RWPE2 (cell line): ENCODE measurements at regions not wholly inside any gene's neighbourhood (a gene's known extent, or its start where the extent isn't known, plus 50 kb on each side); places are given as distances from the start of the nearest gene placed in this dataset.

Source experiments
- ATAC-seq: fragments of 200-7000 bp; cut with Tn5 transposase; 3 replicates; pipeline ENCODE4 v1.9.1; 2021; ENCODE audit warnings: low read depth
- DNase-seq: peaks from one replicate; pipeline ENCODE4 v3.0.0-alpha.2; 2020; ENCODE audit warnings: low spot score
- H3K27ac ChIP-seq: fragments of 450-650 bp; 2 replicates; pipeline ENCODE4 v1.5.1; 2017; ENCODE audit warnings: mild to moderate bottlenecking; ENCODE audit not compliant: poor library complexity, severe bottlenecking
- H3K27me3 ChIP-seq: fragments of 250-450 bp; sonication (Bioruptor Pico); 2 replicates; pipeline ENCODE4 v1.5.1; 2021; ENCODE audit warnings: mild to moderate bottlenecking, moderate library complexity; ENCODE audit not compliant: insufficient read depth, poor library complexity, severe bottlenecking
- H3K36me3 ChIP-seq: fragments of 250-450 bp; sonication (Bioruptor Pico); 2 replicates; pipeline ENCODE4 v1.5.1; 2020; ENCODE audit warnings: low read depth, mild to moderate bottlenecking, moderate library complexity
- H3K4me1 ChIP-seq: fragments of 250-450 bp; sonication (Bioruptor Pico); 2 replicates; pipeline ENCODE4 v1.5.1; 2021; ENCODE audit warnings: mild to moderate bottlenecking, moderate library complexity; ENCODE audit not compliant: insufficient read depth, poor library complexity, severe bottlenecking
- H3K4me3 ChIP-seq: fragments of 250-450 bp; sonication (Bioruptor Pico); 2 replicates; pipeline ENCODE4 v1.5.1; 2021; ENCODE audit warnings: mild to moderate bottlenecking, moderate library complexity; ENCODE audit not compliant: severe bottlenecking
- H3K9me3 ChIP-seq: fragments of 250-450 bp; sonication (Bioruptor Pico); 2 replicates; pipeline ENCODE4 v1.5.1; 2021; ENCODE audit warnings: mild to moderate bottlenecking, moderate library complexity; ENCODE audit not compliant: severe bottlenecking
- TF ChIP-seq, protein P1 (sequence below): fragments of 450-650 bp; IDR thresholded peaks from one replicate; pipeline ENCODE4 v1.5.1; 2017; ENCODE audit warnings: mild to moderate bottlenecking, moderate library complexity; ENCODE audit not compliant: poor library complexity, severe bottlenecking

GRCh38 chr6:96340164-96340563 is 181.4 kb upstream of the UFL1 start:
- Histone ChIP-seq H3K4me3 (no peak overlapping the region), H3K36me3 (no peaks in the 10 kb centered on the region), H3K27me3 (no peaks in the 10 kb centered on the region), H3K4me1 (no peaks in the 10 kb centered on the region), H3K9me3 (no peaks in the 10 kb centered on the region), H3K27ac (no peak overlapping the region)
- TF ChIP-seq, protein P1, sequence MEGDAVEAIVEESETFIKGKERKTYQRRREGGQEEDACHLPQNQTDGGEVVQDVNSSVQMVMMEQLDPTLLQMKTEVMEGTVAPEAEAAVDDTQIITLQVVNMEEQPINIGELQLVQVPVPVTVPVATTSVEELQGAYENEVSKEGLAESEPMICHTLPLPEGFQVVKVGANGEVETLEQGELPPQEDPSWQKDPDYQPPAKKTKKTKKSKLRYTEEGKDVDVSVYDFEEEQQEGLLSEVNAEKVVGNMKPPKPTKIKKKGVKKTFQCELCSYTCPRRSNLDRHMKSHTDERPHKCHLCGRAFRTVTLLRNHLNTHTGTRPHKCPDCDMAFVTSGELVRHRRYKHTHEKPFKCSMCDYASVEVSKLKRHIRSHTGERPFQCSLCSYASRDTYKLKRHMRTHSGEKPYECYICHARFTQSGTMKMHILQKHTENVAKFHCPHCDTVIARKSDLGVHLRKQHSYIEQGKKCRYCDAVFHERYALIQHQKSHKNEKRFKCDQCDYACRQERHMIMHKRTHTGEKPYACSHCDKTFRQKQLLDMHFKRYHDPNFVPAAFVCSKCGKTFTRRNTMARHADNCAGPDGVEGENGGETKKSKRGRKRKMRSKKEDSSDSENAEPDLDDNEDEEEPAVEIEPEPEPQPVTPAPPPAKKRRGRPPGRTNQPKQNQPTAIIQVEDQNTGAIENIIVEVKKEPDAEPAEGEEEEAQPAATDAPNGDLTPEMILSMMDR = no peak
- ATAC-seq (no peak), DNase-seq (no peak)

GRCh38 chr6:96345501-96345900 is 176.1 kb upstream of the UFL1 start:
- ATAC-seq = no peak
- DNase-seq = no peak
- Histone ChIP-seq H3K27me3 (no peaks in the 10 kb centered on the region), H3K4me3 (no peak overlapping the region), H3K36me3 (no peaks in the 10 kb centered on the region), H3K4me1 (no peaks in the 10 kb centered on the region), H3K27ac (no peak overlapping the region), H3K9me3 (no peaks in the 10 kb centered on the region)
- TF ChIP-seq, protein P1 = no peak

- ATAC-seq (no peak), DNase-seq (no peak)
- H3K27me3 ChIP-seq = no peaks in the 10 kb centered on the region
- no peak overlapping the region for H3K4me3 ChIP-seq
- no peaks in the 10 kb centered on the region for H3K36me3 ChIP-seq
- H3K9me3 ChIP-seq = no peaks in the 10 kb centered on the region
- H3K4me1 ChIP-seq = no peaks in the 10 kb centered on the region
- TF ChIP-seq, protein P1 = no peak
- no peak overlapping the region for H3K27ac ChIP-seq
Observed at GRCh38 chr6:96381246-96381645, 140.4 kb upstream of the UFL1 start.

GRCh38 chr6:96391776-96392360 is 129.7 kb upstream of the UFL1 start:
- Histone ChIP-seq H3K36me3 (no peaks in the 10 kb centered on the region), H3K9me3 (no peaks in the 10 kb centered on the region), H3K27ac (no peak overlapping the region), H3K27me3 (no peaks in the 10 kb centered on the region), H3K4me1 (no peaks in the 10 kb centered on the region), H3K4me3 (no peak overlapping the region)
- TF ChIP-seq, protein P1 = no peak
- no peak for ATAC-seq
- DNase-seq = no peak

DNA sequence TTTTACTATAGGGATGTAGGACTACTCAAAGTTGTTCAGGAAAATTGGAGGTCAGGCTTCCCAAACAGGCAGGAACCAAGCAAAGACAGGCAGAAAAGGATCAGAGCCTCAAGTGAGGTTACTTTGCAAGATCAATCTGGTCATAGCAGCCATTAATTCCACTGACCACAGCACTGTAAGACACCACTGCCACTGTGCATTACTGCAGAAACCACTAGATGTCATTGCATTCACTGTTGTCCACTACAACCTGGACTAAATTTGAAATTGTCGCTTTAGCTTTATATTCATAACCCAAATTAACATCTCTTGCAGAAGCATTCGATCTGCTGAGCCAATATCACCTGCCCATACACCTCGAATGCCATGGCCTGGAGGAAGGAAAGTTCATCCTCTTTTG is 126.9 kb upstream of the UFL1 start:
- TF ChIP-seq, protein P1 = no peak
- Histone ChIP-seq H3K4me3 (no peak overlapping the region), H3K9me3 (no peaks in the 10 kb centered on the region), H3K4me1 (no peaks in the 10 kb centered on the region), H3K27me3 (no peaks in the 10 kb centered on the region), H3K36me3 (no peaks in the 10 kb centered on the region), H3K27ac (no peak overlapping the region)
- ATAC-seq (peak; percentile 52; the same call in 1 of the 3 replicates), DNase-seq (no peak)
